Neural cell (in vitro differentiated cells): ENCODE measurements at regions not wholly inside any gene's neighbourhood (a gene's known extent, or its start where the extent isn't known, plus 50 kb on each side); places are given as distances from the start of the nearest gene placed in this dataset.

Experiments
- H2AFZ ChIP-seq: fragments of 200-600, 300-800 bp; sonication (generic), shearing (Covaris generic); 2 replicates; pipeline ENCODE4 v1.6.0; 2014; ENCODE audit warnings: low read depth, mild to moderate bottlenecking, antibody characterized with exemption, low read length, moderate library complexity
- H3F3A ChIP-seq: fragments of 200-600 bp; shearing (Covaris generic); 2 replicates; pipeline ENCODE4 v1.6.1; 2016; ENCODE audit warnings: mild to moderate bottlenecking, moderate library complexity, mixed read lengths, antibody characterized with exemption, low read length; ENCODE audit not compliant: insufficient read depth, poor library complexity, severe bottlenecking
- H3K27ac ChIP-seq: fragments of 200-600, 300-800 bp; sonication (generic), shearing (Covaris generic); 2 replicates; pipeline ENCODE4 v1.5.1; 2014; ENCODE audit warnings: mild to moderate bottlenecking, low read length, moderate library complexity
- H3K27me3 ChIP-seq: fragments of 300-800, 200-600 bp; sonication (generic), shearing (Covaris generic); 2 replicates; pipeline ENCODE4 v1.6.0; 2014; ENCODE audit warnings: mild to moderate bottlenecking, low read depth, low read length, moderate library complexity; ENCODE audit not compliant: insufficient read depth
- H3K36me3 ChIP-seq: fragments of 300-800, 200-600 bp; sonication (generic), shearing (Covaris generic); 2 replicates; pipeline ENCODE4 v1.5.1; 2014; ENCODE audit warnings: mild to moderate bottlenecking, antibody characterized with exemption, low read length, moderate library complexity; ENCODE audit not compliant: insufficient read depth
- H3K4me2 ChIP-seq: fragments of 300-800, 200-600 bp; sonication (generic), shearing (Covaris generic); 2 replicates; pipeline ENCODE4 v1.6.0; 2014; ENCODE audit warnings: mild to moderate bottlenecking, low read length
- H3K4me3 ChIP-seq: fragments of 300-800, 200-600 bp; sonication (generic), shearing (Covaris generic); 2 replicates; pipeline ENCODE4 v1.5.1; 2014; ENCODE audit warnings: mild to moderate bottlenecking, low read length, moderate library complexity
- H3K79me2 ChIP-seq: fragments of 200-600 bp; shearing (Covaris generic); replicated peaks from 2 replicates; pipeline ENCODE4 v1.6.0; 2014; ENCODE audit warnings: mild to moderate bottlenecking, low read length, moderate library complexity; ENCODE audit not compliant: insufficient read depth
- H3K9ac ChIP-seq: fragments of 300-800, 200-600 bp; sonication (generic), shearing (Covaris generic); 2 replicates; pipeline ENCODE4 v1.6.1; 2016; ENCODE audit warnings: mild to moderate bottlenecking, low read length, mixed read lengths
- H3K9me2 ChIP-seq: fragments of 200-600 bp; shearing (Covaris generic); 2 replicates; pipeline ENCODE4 v1.6.1; 2016; ENCODE audit warnings: mild to moderate bottlenecking, low read length, mixed read lengths; ENCODE audit not compliant: insufficient read depth
- H3K9me3 ChIP-seq: fragments of 200-600, 300-800 bp; sonication (generic), shearing (Covaris generic); 2 replicates; pipeline ENCODE4 v1.6.1; 2016; ENCODE audit warnings: mild to moderate bottlenecking, mixed run types, low read length, moderate library complexity, mixed read lengths
- H4K20me1 ChIP-seq: fragments of 200-600 bp; shearing (Covaris generic); 2 replicates; pipeline ENCODE4 v1.6.1; 2016; ENCODE audit warnings: mild to moderate bottlenecking, mixed run types; ENCODE audit not compliant: insufficient read depth
- EP300 ChIP-seq: fragments of 450-650 bp; conservative IDR thresholded peaks from 2 replicates; pipeline ENCODE4 v1.6.1; 2014; ENCODE audit warnings: antibody characterized with exemption, mild to moderate bottlenecking, moderate library complexity; ENCODE audit not compliant: poor library complexity, severe bottlenecking
- EZH2 ChIP-seq: fragments of 200-600, 300-800 bp; shearing (Covaris generic), sonication (generic); IDR thresholded peaks from 2 replicates; pipeline ENCODE4 v1.6.1; 2014; ENCODE audit warnings: antibody characterized with exemption, low read length, borderline replicate concordance, mild to moderate bottlenecking; ENCODE audit not compliant: insufficient read depth, poor library complexity, severe bottlenecking
- MXI1 ChIP-seq: fragments of 450-650 bp; conservative IDR thresholded peaks from 2 replicates; pipeline ENCODE4 v1.6.1; 2014; ENCODE audit warnings: antibody characterized with exemption, mild to moderate bottlenecking; ENCODE audit not compliant: poor library complexity, severe bottlenecking
- POLR2AphosphoS5 ChIP-seq: IDR thresholded peaks from 2 replicates; pipeline ENCODE4 v1.6.1; 2012
- RAD21 ChIP-seq: fragments of 450-650 bp; conservative IDR thresholded peaks from 2 replicates; pipeline ENCODE4 v1.6.1; 2014; ENCODE audit warnings: antibody characterized with exemption, mild to moderate bottlenecking, moderate library complexity
- SMC3 ChIP-seq: fragments of 450-650 bp; conservative IDR thresholded peaks from 2 replicates; pipeline ENCODE4 v1.6.1; 2014; ENCODE audit warnings: antibody characterized with exemption, mild to moderate bottlenecking, moderate library complexity; ENCODE audit not compliant: poor library complexity
- TAF1 ChIP-seq: IDR thresholded peaks from 2 replicates; pipeline ENCODE4 v1.6.1; 2012; ENCODE audit warnings: low read depth
- TF ChIP-seq, protein P1 (sequence below): IDR thresholded peaks from 2 replicates; pipeline ENCODE4 v1.6.1; 2012; ENCODE audit warnings: borderline replicate concordance
- TF ChIP-seq, protein P2 (sequence below): fragments of 450-650 bp; IDR thresholded peaks from 2 replicates; pipeline ENCODE4 v1.5.1; 2014; ENCODE audit warnings: antibody characterized with exemption, mild to moderate bottlenecking, moderate library complexity; ENCODE audit not compliant: poor library complexity, severe bottlenecking

DNA sequence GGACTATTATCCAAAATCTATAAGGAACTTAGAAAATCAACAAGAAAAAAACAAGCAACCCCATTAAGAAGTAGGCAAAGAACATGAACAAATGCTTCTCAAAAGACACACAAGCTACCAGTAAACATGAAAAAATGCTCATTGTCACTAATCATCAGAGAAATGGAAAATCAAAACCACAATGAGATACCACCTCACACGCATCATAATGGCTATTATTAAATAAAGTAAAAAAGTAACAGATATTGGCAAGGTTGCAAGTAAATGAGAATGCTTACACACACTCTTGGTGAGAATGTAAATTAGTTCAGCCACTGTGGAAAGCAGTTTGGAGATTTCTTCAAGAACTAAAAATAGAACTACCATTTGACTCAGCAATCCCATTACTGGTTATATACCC lies 167.0 kb upstream of the DMRTA1 start:
- no peaks in the 10 kb centered on the region for H3K36me3 ChIP-seq
- no peak overlapping the region for H3K9ac ChIP-seq
- no peaks in the 10 kb centered on the region for H3K9me3 ChIP-seq
- no peak for TF ChIP-seq RAD21
- no peak for TF ChIP-seq MXI1
- TF ChIP-seq EP300: no peak
- TF ChIP-seq TAF1: no peak
- TF ChIP-seq, protein P1, sequence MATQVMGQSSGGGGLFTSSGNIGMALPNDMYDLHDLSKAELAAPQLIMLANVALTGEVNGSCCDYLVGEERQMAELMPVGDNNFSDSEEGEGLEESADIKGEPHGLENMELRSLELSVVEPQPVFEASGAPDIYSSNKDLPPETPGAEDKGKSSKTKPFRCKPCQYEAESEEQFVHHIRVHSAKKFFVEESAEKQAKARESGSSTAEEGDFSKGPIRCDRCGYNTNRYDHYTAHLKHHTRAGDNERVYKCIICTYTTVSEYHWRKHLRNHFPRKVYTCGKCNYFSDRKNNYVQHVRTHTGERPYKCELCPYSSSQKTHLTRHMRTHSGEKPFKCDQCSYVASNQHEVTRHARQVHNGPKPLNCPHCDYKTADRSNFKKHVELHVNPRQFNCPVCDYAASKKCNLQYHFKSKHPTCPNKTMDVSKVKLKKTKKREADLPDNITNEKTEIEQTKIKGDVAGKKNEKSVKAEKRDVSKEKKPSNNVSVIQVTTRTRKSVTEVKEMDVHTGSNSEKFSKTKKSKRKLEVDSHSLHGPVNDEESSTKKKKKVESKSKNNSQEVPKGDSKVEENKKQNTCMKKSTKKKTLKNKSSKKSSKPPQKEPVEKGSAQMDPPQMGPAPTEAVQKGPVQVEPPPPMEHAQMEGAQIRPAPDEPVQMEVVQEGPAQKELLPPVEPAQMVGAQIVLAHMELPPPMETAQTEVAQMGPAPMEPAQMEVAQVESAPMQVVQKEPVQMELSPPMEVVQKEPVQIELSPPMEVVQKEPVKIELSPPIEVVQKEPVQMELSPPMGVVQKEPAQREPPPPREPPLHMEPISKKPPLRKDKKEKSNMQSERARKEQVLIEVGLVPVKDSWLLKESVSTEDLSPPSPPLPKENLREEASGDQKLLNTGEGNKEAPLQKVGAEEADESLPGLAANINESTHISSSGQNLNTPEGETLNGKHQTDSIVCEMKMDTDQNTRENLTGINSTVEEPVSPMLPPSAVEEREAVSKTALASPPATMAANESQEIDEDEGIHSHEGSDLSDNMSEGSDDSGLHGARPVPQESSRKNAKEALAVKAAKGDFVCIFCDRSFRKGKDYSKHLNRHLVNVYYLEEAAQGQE: no peak
- TF ChIP-seq, protein P2, sequence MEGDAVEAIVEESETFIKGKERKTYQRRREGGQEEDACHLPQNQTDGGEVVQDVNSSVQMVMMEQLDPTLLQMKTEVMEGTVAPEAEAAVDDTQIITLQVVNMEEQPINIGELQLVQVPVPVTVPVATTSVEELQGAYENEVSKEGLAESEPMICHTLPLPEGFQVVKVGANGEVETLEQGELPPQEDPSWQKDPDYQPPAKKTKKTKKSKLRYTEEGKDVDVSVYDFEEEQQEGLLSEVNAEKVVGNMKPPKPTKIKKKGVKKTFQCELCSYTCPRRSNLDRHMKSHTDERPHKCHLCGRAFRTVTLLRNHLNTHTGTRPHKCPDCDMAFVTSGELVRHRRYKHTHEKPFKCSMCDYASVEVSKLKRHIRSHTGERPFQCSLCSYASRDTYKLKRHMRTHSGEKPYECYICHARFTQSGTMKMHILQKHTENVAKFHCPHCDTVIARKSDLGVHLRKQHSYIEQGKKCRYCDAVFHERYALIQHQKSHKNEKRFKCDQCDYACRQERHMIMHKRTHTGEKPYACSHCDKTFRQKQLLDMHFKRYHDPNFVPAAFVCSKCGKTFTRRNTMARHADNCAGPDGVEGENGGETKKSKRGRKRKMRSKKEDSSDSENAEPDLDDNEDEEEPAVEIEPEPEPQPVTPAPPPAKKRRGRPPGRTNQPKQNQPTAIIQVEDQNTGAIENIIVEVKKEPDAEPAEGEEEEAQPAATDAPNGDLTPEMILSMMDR: no peak
- no peaks in the 10 kb centered on the region for H3K79me2 ChIP-seq
- H3K27me3 ChIP-seq: no peaks in the 10 kb centered on the region
- no peak overlapping the region for H3K4me2 ChIP-seq
- H3K9me2 ChIP-seq: no peaks in the 10 kb centered on the region
- no peak overlapping the region for H2AFZ ChIP-seq
- no peaks in the 10 kb centered on the region for H4K20me1 ChIP-seq
- no peaks in the 10 kb centered on the region for H3F3A ChIP-seq
- no peak overlapping the region for H3K27ac ChIP-seq
- H3K4me3 ChIP-seq: no peak overlapping the region

DNA sequence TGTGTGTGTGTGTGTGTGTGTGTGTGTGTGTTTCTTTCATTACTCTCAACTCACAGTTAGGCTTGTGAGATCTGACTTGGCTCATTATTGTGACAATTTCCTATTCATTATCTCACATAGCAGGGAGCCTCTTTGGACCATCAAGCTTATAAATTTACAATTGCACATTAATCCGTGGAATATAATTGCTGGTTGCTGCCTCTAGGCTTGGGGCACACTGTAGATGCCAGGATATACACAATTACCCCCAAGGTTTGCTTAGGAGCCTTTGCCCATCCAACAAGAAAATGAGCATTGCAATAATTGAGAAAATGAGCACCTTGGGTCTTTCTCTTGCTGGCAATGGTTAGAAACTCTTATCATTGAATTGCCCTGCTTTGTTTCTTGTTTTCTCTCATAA lies 161.6 kb upstream of the DMRTA1 start:
- Histone ChIP-seq H3K36me3 (no peaks in the 10 kb centered on the region), H3K9me2 (no peaks in the 10 kb centered on the region), H3K9ac (no peak overlapping the region), H3K27me3 (no peaks in the 10 kb centered on the region), H3K9me3 (no peaks in the 10 kb centered on the region), H3K27ac (no peak overlapping the region), H3K79me2 (no peaks in the 10 kb centered on the region), H3K4me2 (no peak overlapping the region), H2AFZ (no peak overlapping the region), H3K4me3 (no peak overlapping the region), H4K20me1 (no peaks in the 10 kb centered on the region), H3F3A (no peaks in the 10 kb centered on the region)
- TF ChIP-seq, protein P1: no peak
- TF ChIP-seq, protein P2: no peak
- TF ChIP-seq EP300: no peak
- TF ChIP-seq EZH2: no peak
- TF ChIP-seq SMC3: no peak
- TF ChIP-seq POLR2AphosphoS5: no peak
- TF ChIP-seq RAD21: no peak
- TF ChIP-seq MXI1: no peak
- TF ChIP-seq TAF1: no peak
